GM12892 (cell line): ENCODE measurements at regions not wholly inside any gene's neighbourhood (a gene's known extent, or its start where the extent isn't known, plus 50 kb on each side); places are given as distances from the start of the nearest gene placed in this dataset.

Source experiments
- POLR2AphosphoS5 ChIP-seq: IDR thresholded peaks from 2 replicates; pipeline ENCODE4 v1.6.1; 2011; ENCODE audit warnings: low read depth, low read length, control low read depth
- TAF1 ChIP-seq: IDR thresholded peaks from 2 replicates; pipeline ENCODE4 v1.6.1; 2011; ENCODE audit warnings: low read depth, mild to moderate bottlenecking, control low read depth, low read length, borderline replicate concordance

DNA sequence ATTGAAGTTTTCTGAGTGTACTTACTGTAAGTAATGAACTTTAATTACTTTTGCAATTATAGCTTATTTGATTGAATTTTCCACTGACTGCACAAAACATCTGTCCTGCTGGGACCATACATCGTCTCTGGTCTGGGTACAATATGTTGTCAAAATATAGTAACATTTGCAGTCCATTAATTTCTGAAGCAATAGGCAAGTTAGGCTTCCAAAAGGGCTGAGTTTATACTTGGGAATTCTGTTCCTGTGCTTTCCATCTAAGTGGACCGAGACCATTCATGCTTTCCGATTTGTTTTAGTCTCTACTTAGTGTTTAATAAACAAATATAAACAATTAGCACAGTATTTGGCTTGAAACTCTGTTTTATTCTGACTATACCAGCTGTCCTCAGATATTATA, 139.3 kb downstream of the RFPL4B start:
- TF ChIP-seq TAF1 (no peak), POLR2AphosphoS5 (no peak)
